OCI-LY1 (cell line): ENCODE measurements at regions not wholly inside any gene's neighbourhood (a gene's known extent, or its start where the extent isn't known, plus 50 kb on each side); places are given as distances from the start of the nearest gene placed in this dataset.

Source experiments
- CTCF ChIP-seq: fragments of 200-600 bp; sonication (generic), shearing (Covaris generic); IDR thresholded peaks from 2 replicates; pipeline ENCODE4 v1.5.1; 2017; ENCODE audit warnings: mild to moderate bottlenecking, antibody characterized with exemption, low read length, moderate library complexity, mixed read lengths
- EZH2 ChIP-seq: fragments of 200-600 bp; sonication (generic), shearing (Covaris generic); IDR thresholded peaks from 2 replicates; pipeline ENCODE4 v1.8.0; 2017; ENCODE audit warnings: borderline replicate concordance, mixed run types, mild to moderate bottlenecking, antibody characterized with exemption, low read length, moderate library complexity, mixed read lengths

GRCh38 chr2:39981883-39982311 lies 202.8 kb upstream of the THUMPD2 start:
- TF ChIP-seq CTCF = no peak
- TF ChIP-seq EZH2 = no peak
